Kidney tubule cell (primary cell): ENCODE measurements at regions not wholly inside any gene's neighbourhood (a gene's known extent, or its start where the extent isn't known, plus 50 kb on each side); places are given as distances from the start of the nearest gene placed in this dataset.

Experiments used
- DNase-seq: peaks from one replicate; pipeline ENCODE4 v3.0.0-alpha.2; 2018; ENCODE audit warnings: low spot score

GRCh38 chr16:73151941-73152340, 104.0 kb upstream of the ZFHX3 start:
- no peak for DNase-seq

GRCh38 chr16:73151225-73151624, 103.3 kb upstream of the ZFHX3 start:
- DNase-seq = no peak

- no peak for DNase-seq
These were observed 102.9 kb upstream of the ZFHX3 start for GRCh38 chr16:73150786-73151185.

GRCh38 chr16:73149334-73149733, 101.4 kb upstream of the ZFHX3 start:
- no peak for DNase-seq

GRCh38 chr16:73147958-73148357, 100.0 kb upstream of the ZFHX3 start:
- DNase-seq = no peak

GRCh38 chr16:73145166-73145880, 97.4 kb upstream of the ZFHX3 start:
- DNase-seq = no peak

GRCh38 chr16:73143576-73144422, 95.9 kb upstream of the ZFHX3 start:
- DNase-seq = no peak

- DNase-seq = no peak
These were observed 95.1 kb upstream of the ZFHX3 start for GRCh38 chr16:73143002-73143401.

- DNase-seq = no peak
These were observed 94.3 kb upstream of the ZFHX3 start for GRCh38 chr16:73142053-73142854.

- DNase-seq = no peak
These were observed 93.0 kb upstream of the ZFHX3 start for GRCh38 chr16:73140929-73141328.

GRCh38 chr16:73131156-73131862, 83.4 kb upstream of the ZFHX3 start:
- DNase-seq = no peak

GRCh38 chr16:73129455-73129854, 81.5 kb upstream of the ZFHX3 start:
- DNase-seq = no peak

GRCh38 chr16:73126525-73126853, 78.6 kb upstream of the ZFHX3 start:
- no peak for DNase-seq

- no peak for DNase-seq
These were observed 78.1 kb upstream of the ZFHX3 start for GRCh38 chr16:73125850-73126524.

GRCh38 chr16:73124665-73125375, 76.9 kb upstream of the ZFHX3 start:
- DNase-seq = no peak

GRCh38 chr16:73124097-73124652, 76.2 kb upstream of the ZFHX3 start:
- no peak for DNase-seq

- DNase-seq = no peak
These were observed 74.9 kb upstream of the ZFHX3 start for GRCh38 chr16:73122604-73123391.

GRCh38 chr16:73116576-73116975, 68.6 kb upstream of the ZFHX3 start:
- DNase-seq = no peak

- no peak for DNase-seq
These were observed 65.4 kb upstream of the ZFHX3 start for GRCh38 chr16:73113336-73113735.
